Fibroblast of lung (primary cell): ENCODE measurements at regions not wholly inside any gene's neighbourhood (a gene's known extent, or its start where the extent isn't known, plus 50 kb on each side); places are given as distances from the start of the nearest gene placed in this dataset.

ENCODE experiments used
- EZH2 ChIP-seq: IDR thresholded peaks from 2 replicates; pipeline ENCODE4 v1.5.1; 2012; ENCODE audit warnings: low read length, control low read depth, mild to moderate bottlenecking; ENCODE audit errors: missing control alignments
- TF ChIP-seq, protein P1 (sequence below), 2 donors: IDR thresholded peaks in 1 of 2; conservative IDR thresholded peaks in 1 of 2; 1 replicate in 1 of 2; 2 replicates in 1 of 2; pipeline ENCODE4 v1.5.1; 2011 to 2012; ENCODE audit warnings: low read length in 2 of 2, control low read depth in 1 of 2, inconsistent platforms in 1 of 2, low read depth in 1 of 2, mild to moderate bottlenecking in 1 of 2

GRCh38 chr10:64738462-64738861 is 1217.3 kb downstream of the REEP3 start:
- TF ChIP-seq, protein P1, sequence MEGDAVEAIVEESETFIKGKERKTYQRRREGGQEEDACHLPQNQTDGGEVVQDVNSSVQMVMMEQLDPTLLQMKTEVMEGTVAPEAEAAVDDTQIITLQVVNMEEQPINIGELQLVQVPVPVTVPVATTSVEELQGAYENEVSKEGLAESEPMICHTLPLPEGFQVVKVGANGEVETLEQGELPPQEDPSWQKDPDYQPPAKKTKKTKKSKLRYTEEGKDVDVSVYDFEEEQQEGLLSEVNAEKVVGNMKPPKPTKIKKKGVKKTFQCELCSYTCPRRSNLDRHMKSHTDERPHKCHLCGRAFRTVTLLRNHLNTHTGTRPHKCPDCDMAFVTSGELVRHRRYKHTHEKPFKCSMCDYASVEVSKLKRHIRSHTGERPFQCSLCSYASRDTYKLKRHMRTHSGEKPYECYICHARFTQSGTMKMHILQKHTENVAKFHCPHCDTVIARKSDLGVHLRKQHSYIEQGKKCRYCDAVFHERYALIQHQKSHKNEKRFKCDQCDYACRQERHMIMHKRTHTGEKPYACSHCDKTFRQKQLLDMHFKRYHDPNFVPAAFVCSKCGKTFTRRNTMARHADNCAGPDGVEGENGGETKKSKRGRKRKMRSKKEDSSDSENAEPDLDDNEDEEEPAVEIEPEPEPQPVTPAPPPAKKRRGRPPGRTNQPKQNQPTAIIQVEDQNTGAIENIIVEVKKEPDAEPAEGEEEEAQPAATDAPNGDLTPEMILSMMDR (conservative IDR thresholded peaks at IDR 0.05 in 1 of 2, IDR thresholded peaks at IDR 0.05 in 1 of 2; ENCODE audit: low read depth in 1 of 2, low read length in 2 of 2): no peak
- TF ChIP-seq EZH2: no peak
